ENCODE measurements at regions not wholly inside any gene's neighbourhood (a gene's known extent, or its start where the extent isn't known, plus 50 kb on each side); places are given as distances from the start of the nearest gene placed in this dataset.

DNA sequence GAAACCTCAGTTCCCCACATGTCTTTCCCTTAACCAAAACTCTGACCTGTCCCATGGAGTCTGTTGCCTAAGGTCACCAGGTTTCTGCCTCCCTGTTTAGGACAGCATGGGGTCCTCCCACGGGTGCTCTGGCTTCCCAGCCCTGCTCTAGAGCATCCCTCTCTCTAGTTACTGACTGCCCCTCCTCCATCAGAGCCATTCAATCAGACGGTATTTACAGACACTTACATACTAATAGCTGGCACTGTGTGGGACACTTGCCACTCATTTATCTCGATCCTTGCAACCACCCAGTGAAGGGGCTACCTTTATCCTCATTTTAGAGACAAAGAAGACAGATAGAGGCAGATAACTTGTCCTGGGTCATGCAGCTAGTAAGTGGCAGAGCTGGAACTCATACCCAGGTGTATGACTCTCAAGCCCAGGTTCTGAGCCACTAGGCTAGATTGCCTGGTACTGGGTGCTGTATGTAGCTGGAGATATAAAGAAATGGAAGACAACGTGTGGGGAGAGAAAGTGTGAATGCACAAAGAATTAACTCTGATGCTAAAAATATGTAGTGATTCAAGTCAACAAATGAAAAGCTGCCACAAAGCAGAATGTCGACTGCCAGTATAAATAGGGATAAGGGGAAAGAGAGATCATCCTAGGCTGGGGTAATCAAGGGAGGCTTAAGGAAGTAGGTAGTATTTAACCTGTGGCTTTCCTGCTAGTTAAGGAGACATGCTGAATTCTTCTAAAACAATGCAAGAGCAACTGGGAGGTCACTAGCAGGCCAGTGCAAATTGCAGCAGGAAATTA is 52.5 kb upstream of the PDE8B start:
- no peak for DNase-seq (ENCODE audit: low spot score)

DNA sequence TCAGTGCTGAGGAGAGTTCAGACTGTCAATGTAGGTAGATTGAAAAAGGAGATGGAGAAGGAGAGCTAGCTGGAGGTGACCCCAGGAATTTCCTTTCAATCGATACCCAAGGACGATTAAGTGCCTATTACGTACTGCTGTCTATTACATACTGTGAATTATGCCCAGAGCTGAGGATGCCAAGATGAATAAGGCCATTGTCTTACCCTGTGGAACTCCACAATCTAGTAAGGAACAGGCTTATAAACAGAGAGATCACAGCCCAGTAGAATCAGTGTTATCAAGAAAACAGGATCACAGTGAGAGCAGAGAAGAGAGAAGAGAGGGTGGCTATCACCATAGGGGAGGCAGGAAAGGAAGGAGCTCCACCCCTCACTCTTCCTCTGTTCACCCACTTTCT is 54.1 kb upstream of the PDE8B start:
- DNase-seq (ENCODE audit: low spot score): no peak

DNA sequence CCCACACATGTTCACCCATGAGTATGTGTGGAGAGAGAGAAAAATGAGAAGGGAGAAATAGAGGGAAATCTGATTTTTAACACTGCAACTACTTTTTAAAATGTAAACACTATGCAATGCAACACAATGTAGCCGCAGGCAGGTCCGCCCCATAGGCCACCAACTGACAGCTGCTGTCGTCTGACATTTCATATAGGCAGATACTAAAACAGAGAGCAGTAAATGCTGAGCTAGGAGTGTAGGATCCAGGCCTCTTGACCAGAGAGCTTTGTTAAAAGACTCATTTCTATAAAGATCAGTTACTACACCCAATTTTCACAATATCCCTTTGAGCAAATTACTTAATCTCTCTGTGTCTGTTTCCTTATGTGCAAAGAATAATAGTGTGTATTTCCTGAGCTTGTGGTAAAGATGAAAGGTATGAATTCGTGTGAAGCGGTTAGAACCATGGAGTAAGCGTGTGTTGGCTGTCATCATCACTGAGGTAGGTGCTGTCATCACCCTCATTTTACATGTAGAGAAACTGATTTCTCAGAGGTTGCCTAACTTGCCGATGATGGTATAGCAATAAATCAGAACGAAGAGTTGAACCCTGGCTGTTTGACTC is 55.2 kb upstream of the PDE8B start:
- peak; percentile 39 for DNase-seq (ENCODE audit: low spot score)

DNA sequence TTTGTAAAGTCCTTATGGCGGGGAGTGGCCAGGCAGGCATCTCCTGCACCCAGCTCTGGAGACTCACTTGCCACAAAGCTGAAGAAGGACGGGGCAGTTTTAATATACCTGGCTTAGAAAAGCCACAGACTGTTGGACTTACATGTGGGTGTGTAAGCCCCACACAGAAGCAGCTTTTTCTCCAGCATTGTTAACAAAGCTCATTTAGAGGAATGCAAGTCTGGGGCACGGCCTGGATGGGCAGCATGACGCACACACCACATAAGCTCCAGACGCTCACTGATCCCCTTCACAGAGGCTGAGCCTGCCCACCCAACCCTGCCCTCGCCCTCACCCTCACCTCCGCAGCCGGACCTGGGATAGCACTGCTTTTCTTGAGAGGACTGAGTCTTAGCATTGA is 58.0 kb upstream of the PDE8B start:
- DNase-seq (ENCODE audit: low spot score): no peak

DNA sequence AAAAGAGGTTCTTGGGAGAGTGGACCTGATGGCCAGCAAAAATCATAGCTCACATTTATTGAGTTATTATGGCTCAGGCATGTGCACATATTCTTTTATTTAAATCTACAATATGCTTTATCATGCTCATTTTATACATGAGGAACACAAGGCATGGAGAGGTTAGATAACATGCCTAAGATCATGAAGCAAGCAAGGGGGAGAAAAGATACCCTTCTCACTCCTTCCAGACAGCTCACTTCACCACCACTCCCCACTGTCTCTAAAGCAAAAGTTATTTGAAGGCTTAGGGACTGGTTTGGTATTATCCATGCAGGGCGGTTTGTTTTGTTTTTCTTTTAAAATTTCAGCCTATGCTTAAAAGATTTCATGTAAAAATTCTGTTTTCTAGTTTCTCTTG is 59.0 kb upstream of the PDE8B start:
- no peak for DNase-seq (ENCODE audit: low spot score)

DNA sequence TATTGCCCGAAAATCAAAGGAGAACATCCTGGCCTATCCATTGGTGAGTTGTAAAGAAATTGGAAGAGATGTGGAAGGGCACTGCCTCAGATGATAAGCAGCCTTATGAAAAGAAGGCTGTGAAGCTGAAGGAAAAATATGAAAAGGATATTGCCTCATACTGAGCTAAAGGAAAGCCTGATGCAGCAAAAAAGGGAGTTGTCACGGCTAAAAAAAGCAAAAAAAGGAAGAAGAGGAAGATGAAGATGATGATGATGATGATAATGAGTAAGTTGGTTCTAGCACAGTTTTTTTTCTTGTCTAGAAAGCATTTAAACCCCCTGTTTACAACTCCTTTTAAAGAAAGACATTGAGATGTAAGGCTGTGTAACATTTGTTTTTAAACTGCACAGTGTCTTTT is 59.8 kb upstream of the ZBED3 start:
- DNase-seq (ENCODE audit: low spot score): no peak

DNA sequence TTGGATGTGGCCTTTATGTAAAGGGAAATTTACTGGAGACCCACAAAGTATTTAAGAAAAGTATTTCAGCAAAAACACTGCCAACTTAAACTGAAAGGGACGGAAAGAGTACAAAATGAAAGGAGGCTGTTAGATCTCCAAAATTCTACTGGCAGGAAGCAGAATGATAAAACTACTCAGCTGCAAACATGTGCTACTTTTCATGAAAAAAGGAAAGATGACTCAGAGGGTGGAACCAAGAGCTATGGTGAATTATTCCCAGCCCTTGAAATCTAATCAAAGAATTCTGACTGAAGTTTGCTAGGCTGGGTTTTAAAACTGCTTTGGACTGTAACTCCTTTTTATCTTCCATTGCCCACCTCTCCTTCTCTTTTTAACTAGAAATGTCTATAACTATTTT is 58.6 kb upstream of the ZBED3 start:
- DNase-seq (ENCODE audit: low spot score): no peak

DNA sequence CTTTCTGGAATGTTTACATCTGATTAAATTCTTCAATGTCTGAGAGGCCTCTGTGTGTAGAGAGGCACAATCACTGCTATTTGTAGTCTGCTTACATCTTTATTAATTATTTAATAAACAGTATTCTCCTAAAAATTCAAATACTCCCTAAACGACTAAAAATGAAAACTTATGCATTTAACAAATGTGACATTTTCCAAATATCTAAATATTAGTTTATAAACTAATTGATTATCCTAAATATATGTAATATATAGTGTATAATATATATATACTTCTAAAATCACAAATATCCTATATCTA is 57.7 kb upstream of the ZBED3 start:
- no peak for DNase-seq (ENCODE audit: low spot score)

DNA sequence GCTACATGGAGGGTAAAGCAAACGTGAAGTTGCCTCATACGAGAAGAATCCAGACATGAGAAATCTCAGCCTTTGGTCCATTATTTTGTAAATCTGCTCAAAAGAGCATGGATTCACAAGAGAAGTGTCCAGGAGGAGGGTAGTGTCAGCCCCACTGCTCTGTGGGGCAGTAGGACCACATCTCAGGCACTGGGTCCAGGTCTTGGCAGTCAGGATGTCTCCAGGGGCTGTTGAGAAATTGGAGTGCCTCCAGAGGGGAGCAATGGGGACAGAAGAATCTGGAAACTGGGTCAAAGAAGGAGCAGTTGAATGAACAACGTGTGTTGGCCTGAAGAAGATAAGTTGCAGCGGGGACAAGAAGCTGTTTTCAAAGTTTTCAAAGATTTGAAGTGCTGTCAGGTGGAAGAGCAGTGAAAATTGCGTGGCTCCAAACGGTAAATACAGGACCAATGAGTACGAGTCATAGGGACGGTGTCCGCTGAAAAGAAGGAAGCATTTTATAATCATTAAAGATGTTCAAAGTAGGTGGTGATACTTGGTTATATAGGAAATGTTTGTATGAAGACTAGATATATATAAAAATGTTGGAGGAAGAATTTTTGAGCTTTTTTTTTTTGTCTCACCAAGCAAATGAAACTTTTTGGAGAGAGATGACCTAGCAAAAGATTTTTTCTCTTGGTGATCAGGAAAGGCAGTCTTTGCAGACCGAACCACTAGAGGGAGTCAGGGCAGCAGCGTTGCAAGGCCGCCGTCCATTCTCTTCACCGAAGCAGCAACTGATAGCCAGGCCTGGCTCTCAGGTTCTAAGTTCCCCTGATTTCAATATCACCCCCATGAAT is 57.1 kb upstream of the ZBED3 start:
- peak; percentile 49 for DNase-seq (ENCODE audit: low spot score)

DNA sequence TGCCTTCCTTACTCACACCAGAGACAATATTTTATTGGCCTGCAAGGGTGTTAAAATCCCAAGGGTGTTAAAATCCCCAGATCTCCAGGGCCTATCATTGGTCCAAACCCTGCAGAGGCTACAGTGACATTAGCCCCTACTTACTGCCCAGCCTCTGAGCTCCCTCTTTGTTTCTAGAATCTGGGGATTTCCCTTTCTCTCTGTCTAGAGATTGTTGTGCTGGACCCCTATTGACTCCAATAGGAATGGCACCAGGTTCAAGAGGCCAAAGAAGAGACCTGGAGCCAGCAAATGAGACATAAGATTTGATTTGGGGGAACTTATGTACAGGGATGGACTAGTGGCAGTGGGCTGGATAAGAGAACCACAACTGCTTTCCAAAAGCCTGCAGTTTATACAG is 53.3 kb upstream of the ZBED3 start:
- no peak for DNase-seq (ENCODE audit: low spot score)

DNA sequence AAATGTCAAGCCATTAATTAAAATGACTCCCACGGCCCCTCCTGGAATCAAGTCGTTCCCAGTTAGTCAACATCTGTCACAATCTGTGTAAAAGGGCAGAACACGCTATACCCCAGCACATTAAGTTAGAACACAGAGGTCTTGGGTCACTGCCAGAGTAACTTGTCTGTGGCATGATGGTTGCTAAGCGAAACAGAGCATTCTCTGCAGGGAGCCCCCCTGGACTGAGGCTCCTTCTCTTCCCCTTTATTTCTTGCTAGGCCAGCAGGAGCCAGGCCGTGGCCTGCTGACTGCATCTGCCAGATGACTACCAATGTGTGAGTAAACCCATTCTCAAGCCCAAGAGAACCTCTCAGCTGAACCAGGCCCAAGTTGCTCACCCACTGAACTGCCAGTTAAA is 51.9 kb upstream of the ZBED3 start:
- DNase-seq (ENCODE audit: low spot score): no peak

All from CD4-positive, alpha-beta T cell treated with Interleukin-2 at 100 ng/mL for 4 hours (primary cell).